NAMALWA (cell line): ENCODE measurements at regions not wholly inside any gene's neighbourhood (a gene's known extent, or its start where the extent isn't known, plus 50 kb on each side); places are given as distances from the start of the nearest gene placed in this dataset.
A peak's percentile ranks its signal among the peaks of the same experiment; 100 is the strongest.
"Not testable (repeated sequence)": the region's sequence is repeated elsewhere in the genome, so short reads cannot be mapped to it uniquely, and the experiment has no call there.

Source experiments
- DNase-seq: peaks from one replicate; pipeline ENCODE4 v3.0.0-alpha.2; 2015; ENCODE audit warnings: low spot score

DNA sequence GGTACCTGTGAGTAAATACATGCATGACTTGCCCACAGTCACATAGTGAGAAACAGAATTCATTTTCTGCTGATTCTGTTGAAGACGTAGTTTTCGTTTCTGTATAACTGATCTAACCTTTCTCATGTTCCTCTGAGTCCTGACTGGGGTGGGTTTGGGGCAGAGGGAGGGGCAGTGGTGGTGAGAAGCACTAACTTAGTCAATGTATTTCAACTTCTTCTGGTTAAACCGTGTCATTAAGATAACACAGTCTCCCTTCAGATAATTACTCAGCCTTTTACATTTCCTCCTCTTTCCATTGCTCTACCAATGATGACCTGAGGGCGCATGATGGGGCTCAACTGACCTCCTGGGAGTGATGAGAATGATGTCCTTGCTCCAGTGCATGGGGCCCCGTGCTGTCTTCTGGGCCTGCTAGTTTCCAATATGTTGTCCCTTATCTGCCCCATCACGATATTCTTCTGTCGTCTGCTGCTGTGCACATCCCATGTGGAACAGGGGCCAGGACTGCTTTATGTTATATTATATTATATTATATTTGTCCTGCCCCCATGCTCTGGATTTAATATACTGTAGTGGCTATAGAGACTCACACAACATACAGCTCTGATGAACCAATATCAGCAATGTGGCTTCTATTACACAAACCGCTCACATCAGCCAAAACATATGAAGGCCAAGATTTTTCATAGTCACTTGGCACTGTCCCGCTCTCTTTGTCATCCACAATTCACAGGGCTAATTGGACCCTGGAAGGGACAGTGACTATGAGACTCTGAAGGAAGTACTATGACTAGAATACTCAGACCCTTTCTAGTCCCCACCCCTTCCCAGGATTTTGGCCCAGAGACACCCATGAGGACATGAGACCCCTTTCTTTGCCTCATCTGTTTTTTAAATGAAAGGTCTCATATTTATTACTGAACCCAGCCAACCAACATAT is 407.1 kb upstream of the MCTP2 start:
- no peak for DNase-seq

DNA sequence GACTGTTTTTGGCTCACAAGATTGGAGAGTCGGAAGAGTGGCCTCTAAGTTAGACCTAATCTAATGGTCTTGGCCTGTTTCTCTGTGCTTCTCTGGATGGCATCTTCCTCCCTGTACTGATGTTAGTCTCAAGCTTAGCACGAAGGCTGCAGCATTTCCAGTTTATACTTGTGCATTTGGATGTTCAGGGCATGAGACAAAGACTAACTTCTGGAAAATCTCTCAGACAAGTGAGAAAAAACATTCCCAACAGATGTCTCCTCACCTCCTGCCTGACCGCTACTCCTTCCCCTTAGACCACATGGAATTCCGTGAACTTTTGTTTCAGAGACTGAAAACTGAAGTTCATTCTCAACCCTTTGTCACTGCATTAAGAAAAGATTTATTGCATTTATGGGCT is 410.8 kb upstream of the MCTP2 start:
- DNase-seq, result no peak

DNA sequence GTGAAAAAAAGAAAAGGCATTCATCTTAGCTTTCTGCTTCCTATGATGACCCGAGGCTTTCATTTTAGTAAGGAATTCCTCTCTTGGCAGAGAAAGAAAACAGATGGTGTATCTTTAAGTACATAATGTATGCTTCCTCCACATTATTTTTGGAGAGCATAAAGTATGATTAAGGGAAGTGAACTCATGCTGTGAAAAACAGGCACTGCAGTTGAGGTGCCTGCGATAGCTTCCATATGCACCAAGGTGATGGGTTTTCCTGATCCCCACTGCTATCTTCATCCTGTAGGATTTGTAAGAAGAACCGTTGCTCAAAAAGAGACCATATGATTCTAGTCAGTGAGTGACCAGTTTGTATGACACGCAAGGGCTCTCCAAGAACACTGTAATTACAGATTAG is 411.5 kb upstream of the MCTP2 start:
- no peak for DNase-seq

DNA sequence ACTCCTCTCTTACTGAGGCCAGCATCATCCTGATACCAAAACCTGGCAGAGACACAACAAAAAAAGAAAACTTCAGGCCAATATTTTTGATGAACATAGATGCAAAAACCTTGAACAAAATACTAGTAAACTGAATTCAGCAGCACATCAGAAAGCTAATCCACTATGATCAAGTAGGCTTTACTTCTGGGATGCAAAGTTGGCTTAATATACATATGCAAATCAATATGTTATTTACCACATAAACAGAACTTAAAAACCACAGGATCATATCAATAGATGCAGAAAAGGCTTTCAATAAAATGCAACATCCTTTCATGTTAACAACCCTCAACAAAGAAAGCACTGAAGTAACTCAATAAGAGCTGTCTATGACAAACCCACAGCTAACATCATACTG is 414.5 kb upstream of the MCTP2 start:
- no peak for DNase-seq

DNA sequence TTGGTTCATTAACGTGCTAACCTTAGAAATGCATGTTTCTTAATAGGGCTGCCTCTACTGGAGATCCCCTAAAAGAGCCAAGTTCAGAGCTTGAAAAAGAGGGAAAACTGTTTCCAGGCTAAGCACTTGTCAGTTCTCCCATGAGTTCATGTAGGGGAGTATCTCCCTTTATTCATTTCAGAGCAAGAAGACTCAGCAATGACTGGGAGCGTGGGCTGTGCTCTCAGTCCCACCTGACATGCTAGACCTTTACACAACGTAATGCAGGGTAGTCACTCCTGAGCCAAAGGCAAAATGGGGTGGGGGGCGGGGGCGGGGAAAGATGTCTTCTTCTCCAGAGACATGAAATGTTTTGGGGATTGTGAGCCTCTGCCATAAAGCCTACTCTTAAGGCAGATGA is 420.1 kb upstream of the MCTP2 start:
- no peak for DNase-seq

DNA sequence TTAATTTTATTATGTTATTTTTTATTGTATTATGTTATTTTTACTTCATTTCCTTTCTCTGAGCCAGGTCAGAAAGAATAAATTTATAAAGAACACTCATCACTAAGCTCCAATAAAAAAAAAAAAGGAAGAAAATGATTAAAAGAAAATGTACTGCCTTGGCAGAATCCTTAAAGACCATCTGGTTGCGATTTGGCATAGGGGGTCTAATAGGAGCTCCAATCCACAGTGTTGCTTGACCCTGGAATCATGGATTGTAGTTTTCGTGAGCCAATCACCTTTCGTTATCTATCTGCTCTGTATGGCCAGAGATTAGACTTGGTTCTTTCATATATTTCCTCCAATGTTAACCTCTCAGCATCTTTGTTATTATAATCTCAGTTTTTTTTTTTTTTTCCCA is 421.8 kb upstream of the MCTP2 start:
- no peak for DNase-seq

DNA sequence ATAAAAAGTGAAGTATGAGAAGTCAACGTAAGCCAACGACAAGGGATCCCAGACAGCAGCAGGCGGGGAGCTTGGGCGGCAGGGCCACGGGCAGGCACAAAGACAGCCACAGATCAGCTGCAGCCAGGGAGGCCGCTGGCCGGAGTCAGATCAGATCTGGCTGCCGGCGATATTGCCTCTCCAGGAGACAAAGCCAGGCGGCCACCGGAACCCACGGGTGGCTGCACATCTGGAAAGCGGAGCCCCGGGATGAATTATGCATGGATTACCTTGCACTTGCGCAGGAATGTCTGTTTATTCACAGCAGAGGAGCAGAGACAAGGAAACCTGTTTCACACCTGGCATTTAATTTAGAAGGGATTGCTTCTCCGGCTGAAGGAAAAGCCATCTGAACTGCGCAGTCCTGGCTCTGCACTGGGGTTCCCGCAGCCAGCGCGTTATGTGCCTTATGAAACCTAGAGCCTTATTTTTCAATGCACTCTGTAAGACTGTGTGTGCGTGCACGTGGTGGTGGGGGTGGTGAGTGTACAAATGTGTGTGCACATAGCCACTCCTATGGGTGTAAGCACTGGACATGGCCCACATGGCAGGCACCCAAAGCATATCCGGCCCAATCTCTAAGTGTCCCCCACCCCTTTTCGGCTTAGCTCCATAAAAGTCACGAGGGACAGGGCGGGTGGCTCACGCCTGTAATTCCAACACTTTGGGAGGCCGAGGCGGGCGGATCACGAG is 427.8 kb upstream of the MCTP2 start:
- no peak for DNase-seq

DNA sequence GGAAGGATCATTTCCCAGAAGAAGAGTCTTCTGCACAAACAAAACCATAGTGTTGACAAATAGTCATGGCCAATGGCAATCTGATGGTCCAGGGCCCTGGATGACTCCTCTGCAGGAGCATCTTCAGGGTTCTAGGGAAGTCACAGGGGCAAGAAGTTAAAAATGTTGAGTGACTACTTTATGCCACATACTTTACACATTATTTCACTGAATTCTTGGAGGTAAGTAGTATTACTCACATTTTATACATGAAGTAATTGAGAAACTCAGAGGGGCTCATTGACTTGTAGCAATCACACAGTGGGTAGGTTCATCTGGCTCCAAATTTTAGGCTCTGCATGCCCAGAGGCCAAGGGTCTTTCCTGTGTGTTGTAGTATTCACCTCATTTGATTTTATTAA is 430.2 kb upstream of the MCTP2 start:
- DNase-seq, result no peak

DNA sequence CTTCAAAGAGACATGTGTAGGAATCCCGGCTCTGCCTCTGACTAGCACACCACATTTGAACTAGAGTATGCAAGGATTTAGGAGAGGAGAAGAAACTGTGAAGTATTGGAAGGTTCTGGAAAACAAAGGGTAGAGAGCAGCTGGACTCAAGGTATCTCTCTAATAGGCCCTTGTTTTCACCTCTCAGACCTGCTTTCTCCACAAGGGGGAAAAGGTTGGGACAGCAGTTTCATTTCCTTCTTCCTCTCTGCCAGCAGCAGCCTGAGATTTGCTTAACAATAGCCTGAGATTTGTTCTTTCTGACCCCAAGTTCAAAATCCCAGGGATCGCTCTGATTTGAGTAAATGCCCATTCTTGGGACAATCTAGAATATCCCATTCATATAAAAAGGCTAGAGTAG is 430.6 kb upstream of the MCTP2 start:
- DNase-seq, result peak; percentile 3

DNA sequence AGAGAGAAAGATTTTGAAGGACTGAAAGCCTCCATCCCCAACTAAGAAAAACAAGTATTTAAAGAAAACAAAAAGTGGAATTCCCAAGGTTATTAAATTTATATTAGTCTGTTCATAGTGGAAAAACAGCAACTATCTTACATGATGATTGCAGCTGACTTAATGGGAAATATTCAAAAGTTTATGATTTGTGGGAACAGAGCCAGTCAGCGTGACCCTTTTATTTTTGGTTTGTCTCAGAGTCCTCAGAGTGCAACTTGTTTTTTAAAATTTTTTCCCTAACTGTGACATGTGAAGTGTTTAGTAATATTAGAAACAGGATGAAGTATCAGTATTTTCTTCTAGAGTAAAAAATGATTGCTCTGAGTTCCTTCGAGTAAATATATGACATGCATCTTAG is 441.9 kb upstream of the MCTP2 start:
- no peak for DNase-seq

DNA sequence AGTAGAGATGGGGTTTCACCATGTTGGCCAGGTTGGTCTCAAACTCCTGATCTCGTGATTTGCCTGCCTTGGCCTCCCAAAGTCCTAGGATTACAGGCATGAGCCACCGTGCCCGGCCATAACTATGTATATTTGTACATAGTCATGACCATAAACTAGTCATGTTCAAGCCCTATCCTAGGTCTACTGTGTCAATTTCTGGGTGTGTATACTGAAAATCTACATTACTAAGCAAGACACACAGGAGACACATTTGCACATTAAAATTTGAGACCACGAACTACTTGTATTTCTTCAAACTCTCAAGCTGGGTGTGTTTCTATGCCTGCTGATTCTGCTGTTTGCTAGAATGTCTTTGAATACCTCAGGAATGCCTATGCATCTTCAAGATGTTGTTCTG is 451.3 kb upstream of the MCTP2 start:
- no peak for DNase-seq

DNA sequence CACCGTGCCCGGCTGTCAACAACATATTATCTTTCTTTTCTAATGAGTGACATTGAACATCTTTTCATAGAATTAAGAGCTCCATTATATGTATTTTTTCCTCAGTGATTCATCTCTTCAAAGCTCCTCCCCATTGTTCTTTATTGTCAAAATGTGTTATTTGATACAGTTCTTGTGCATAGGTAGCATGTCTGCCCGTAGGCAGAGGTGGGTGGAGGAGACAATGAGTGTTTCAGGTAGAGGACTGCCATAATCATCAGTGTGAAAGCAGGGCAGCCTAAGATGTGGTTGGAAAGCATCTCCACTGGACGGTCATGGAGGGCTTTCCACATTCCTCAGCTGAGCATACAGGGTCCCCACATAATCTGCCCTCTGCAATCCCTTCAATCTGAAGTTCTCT is 452.0 kb upstream of the MCTP2 start:
- DNase-seq, result no peak

DNA sequence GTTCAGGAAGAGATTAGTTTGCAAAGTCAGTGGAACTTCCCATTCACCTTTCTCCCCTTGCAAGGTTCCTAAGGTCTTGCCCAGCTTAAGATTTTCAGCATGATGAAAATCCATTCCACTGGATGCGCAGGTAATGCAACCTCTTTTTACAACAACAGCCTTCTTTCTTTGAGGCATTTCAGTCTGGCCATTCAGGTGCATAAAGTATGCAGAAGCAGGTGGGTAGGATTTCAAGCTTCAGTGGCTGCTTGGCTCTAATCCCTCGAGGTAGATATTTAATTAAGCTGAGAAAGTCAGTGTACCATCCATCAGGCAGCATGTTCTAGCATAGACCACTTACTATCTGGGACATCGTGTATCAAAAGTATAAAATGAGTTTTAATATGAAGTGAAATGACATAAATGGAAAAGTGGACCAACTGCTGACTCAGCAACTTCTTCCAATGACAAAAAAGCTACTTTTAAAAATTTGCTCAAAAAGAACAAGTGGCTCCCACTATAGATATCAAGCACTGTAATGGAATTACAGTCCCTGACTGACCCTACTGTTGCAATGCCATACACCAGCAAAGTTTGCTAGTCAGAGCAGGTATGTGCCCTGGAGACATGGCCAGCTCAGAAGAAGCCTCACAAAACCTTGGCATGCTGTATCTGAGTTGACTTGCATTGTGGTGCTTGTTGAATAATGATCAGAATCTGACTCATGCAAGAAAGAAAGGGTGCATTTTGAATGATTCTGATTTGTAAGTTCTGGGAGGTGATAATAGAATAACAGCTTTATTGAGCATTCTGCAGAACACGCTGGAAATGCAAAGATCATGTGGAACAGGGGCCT is 459.9 kb upstream of the MCTP2 start:
- DNase-seq, result no peak

DNA sequence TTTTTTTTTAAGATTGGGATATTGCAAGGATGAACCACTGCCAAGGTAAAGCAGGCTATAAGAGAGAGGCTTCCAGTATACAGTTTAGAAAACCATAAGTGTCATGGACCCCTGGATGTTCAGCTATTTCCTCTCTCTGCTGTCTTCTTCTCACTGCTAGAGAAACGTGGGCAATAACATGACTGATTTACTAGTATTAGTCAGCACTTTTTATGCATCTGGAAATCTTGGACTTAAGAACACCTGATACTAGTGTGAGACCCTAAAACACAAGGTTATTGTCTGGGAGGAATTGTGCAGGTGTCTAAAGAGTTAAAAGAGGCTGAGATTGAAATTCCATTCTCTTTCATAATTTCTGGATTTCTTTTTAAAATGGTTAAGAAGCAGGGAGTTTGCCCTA is 460.6 kb upstream of the MCTP2 start:
- no peak for DNase-seq

DNA sequence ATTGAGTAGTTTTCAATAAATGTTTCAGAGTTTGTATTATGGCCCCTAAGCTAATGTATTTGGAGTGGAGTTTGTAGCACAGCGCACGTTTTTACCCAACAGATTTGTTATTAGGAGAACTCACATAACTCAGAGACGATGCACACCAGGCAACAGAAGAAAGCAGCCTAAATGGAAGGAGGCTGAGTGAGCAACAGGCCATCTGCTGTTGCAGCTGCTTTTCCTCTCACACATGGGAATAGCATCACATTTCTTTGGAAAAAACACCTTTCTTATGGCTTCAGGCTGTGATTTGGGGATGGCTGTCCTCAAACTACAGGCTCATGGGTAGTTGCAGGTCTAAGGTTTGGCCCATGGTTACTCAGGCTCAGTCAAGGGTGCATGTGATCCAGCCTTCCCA is 469.3 kb upstream of the MCTP2 start:
- DNase-seq, result no peak

DNA sequence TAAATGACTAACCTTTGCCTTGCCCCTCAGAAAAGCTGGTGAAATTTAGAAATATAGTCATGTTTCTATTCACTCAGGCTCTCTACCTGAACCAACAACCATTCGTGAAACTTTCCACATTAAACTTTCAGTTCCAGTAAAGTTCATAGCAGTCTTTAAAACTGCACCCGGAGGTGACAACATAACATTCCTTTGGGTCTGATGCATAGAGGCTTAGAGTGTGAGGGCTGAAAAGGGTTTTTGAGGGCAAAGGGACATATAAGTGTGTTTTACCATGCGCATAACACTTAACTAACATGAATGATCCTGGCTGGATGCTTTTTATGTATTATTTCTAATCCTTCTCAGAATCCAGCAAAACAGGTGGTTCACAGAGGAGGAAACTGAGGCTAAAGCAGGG is 471.7 kb upstream of the MCTP2 start:
- DNase-seq, result no peak

DNA sequence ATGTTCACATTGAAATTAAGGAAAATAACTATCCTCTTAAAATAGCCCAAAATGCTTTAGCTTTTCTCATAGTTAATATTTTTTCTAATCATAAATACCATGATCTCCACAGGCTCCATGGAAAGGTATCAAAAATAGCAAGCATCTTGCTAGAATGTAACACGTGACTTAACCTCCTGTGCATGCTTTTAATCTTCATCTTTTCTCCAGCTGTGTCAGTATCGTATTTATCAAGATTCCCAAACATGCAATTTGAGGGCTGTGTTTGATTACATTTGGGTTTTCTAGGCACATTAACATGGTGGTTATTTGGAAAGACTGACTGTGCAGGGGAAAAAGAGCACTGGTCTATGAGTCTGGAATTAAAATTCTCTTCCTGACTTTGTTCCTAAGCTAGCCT is 472.5 kb upstream of the MCTP2 start:
- no peak for DNase-seq

DNA sequence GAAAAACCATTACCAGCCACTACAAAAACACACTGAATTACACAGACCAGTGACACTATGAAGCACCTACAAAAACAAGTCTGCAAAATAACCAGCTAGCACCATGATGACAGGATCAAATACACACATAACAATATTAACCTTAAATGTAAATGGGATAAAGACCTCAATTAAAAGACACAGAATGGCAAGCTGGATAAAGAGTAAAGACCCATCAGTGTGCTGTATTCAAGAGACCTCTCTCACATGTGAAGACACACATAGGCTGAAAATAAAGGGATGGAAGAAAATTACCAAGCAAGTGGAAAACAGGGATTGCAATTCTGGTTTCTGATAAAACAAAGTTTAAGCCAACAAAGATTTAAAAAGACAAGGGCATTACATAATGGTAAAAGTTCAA is 482.7 kb upstream of the MCTP2 start:
- no peak for DNase-seq

DNA sequence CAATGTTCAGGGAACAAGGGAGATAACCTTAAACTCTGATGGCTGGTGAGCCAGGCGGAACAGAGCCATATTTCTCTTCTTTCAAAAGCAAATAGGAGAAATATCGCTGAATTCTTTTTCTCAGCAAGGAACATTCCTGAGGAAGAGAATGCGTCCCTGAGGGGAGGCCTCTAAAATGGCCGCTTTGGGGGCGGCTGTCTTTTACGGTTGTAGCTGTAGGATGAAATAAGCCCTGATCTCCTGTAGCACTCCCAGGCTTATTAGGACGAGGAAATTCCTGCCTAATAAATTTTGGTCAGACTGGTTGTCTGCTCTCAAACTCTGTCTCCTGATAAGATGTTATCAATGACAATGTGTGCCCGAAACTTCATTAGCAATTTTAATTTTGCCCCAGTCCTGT is 496.4 kb upstream of the MCTP2 start:
- not testable (repeated sequence) for DNase-seq

DNA sequence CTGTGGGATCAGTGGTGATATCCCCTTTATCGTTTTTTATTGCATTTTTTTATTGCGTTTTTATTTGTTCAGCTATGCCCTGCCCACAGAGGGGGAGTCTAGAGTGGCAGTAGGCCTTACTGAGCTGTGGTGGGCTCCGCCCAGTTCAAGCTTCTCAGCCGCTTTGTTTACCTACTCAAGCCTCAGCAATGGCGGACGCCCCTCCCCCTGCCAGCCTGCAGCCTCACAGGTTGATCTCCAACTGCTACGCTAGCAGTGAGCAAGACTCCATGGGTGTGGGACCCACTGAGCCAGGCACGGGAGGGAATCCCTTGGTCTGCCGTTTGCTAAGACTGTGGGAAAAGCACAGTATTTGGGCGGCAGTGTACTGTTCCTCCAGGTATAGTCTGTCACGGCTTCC is 500.6 kb upstream of the MCTP2 start:
- no peak for DNase-seq

DNA sequence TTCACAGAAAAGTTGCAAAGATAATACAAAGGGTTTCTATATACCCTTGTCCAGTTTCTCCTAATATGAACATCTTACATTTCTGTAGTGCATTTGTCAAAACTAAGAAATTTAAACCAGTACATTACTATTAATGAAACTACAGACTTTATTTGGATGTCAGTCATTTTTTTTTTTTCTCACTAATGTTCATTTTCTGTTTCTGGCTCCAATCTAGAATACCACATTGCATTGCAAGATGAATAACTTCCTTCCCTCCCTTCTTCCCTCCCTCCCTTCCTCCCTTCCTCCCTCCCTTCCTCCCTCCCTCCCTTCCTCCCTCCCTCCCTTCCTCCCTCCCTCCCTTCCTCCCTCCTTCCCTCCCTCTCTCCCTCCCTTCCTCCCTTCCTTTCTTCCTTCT is 509.2 kb upstream of the MCTP2 start:
- no peak for DNase-seq

DNA sequence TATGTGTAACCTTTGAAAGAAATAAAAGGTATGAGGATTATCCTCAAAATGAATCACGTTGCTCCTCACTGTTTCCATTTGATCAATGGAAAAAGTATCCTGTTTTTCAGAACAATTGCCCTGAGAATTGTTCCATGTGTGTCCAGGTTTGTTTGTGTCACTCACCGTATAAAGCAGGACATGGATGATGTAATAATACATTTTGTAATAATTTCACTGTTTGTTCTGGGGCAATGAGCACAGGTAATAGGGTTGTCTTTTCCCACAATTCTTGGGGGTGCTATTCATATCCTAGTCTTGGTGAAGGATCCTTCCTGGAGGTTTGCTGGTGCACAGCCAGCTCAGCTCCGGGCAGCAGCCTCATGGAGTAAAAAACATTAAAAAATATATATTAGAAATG is 510.8 kb upstream of the MCTP2 start:
- no peak for DNase-seq

DNA sequence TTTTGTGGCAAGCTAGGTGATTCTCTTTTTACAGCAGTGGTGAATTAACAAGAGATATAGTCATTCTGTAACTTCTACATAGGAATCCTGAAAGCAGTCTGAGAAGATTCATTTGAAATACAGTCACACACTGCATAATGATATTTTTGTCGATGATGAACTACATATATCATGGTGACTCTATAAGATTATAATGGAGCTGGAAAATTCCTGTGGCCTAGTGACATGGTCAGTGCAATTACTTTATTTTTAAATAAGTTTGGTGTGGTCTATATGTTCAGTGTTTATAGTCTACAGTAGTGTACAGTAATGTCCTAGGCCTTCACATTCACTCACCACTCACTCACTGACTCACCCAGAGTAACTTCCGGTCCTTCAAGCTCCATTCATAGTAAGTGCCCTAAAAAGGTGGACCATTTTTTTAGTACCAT is 511.4 kb upstream of the MCTP2 start:
- DNase-seq, result no peak
